Right lobe of liver (tissue), 4 donors: ENCODE measurements at regions not wholly inside any gene's neighbourhood (a gene's known extent, or its start where the extent isn't known, plus 50 kb on each side); places are given as distances from the start of the nearest gene placed in this dataset.

ENCODE experiments used
- POLR2A ChIP-seq: fragments of 450-650 bp; IDR thresholded peaks from one replicate; pipeline ENCODE4 v1.6.1; 2017; ENCODE audit warnings: antibody characterized with exemption, mild to moderate bottlenecking
- TF ChIP-seq, protein P1 (sequence below), 4 donors: fragments of 200-600 bp in 3 of 4; fragments of 450-650 bp in 1 of 4; IDR thresholded peaks; one replicate each; pipeline versions ENCODE4 v1.5.1 to v1.8.0; 2016 to 2022; ENCODE audit warnings: antibody characterized with exemption in 4 of 4, mild to moderate bottlenecking in 2 of 4
- donor health status: DM: no; HTN: no; CAD: no.
- donor health status: DM: no; HTN: no; CAD: no.
- donor health status: DM: no; HTN: yes; CAD: no.

DNA sequence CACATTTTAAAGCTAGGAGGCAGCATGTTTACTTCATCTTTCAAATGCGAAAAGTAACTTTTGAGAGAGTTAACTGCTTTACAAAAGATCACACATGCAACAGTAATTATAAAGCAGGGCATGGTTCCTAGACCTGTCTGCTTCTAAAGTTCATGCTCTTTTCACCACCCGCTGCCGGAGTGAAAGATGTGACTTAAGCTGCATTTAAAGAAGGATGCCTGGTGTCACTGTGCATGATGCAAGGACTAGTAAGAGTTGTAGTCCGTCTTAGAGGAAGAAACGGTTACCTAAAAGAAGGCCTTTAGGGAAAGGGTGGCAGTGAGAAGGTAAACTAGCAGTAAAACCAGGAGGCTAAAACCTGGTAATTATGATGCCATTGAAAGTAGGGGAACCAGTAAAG, 1689.1 kb downstream of the KCNT2 start:
- TF ChIP-seq, protein P1, sequence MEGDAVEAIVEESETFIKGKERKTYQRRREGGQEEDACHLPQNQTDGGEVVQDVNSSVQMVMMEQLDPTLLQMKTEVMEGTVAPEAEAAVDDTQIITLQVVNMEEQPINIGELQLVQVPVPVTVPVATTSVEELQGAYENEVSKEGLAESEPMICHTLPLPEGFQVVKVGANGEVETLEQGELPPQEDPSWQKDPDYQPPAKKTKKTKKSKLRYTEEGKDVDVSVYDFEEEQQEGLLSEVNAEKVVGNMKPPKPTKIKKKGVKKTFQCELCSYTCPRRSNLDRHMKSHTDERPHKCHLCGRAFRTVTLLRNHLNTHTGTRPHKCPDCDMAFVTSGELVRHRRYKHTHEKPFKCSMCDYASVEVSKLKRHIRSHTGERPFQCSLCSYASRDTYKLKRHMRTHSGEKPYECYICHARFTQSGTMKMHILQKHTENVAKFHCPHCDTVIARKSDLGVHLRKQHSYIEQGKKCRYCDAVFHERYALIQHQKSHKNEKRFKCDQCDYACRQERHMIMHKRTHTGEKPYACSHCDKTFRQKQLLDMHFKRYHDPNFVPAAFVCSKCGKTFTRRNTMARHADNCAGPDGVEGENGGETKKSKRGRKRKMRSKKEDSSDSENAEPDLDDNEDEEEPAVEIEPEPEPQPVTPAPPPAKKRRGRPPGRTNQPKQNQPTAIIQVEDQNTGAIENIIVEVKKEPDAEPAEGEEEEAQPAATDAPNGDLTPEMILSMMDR (IDR thresholded peaks at IDR 0.05) = no peak
- no peak for TF ChIP-seq POLR2A
